ENCODE measurements at regions not wholly inside any gene's neighbourhood (a gene's known extent, or its start where the extent isn't known, plus 50 kb on each side); places are given as distances from the start of the nearest gene placed in this dataset.

DNA sequence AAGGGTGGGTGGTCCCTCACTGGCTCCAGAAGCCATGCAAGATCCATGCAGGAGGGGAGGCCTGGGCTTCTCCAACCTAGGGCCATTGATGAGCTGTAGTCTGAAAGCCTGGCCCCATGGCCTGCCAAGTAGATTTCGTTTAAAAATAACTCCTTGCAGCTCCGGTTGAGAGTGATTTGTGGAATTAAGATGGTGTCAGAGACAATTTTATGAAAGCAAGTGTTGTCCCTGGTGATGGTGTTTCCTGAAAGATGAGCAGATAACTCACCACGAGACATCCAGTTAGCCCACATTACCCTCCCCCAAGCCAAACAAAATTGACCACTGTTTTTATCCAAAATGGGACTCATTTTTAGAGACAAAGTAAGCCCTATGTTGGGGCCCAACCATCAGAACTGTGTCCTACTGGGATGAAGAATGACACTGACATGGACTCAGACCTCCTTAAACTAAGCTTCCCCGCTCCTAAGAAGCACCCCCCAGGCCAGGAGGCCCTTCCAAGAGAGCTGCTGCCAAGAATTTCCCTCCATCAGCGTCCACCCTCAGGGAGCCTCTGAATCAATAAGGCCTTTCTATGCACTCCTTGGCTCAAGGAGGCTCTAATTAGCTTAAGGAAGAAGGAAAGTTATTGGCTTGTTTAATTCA is 174.2 kb upstream of the NCAM1 start:
- no peak for DNase-seq
- ChIA-PET POLR2A (no interaction called here), CTCF (no interaction called here)
- no peaks in the 10 kb centered on the region for H3K4me1 Mint-ChIP-seq
- no peak overlapping the region for H3K27ac Mint-ChIP-seq
- H3K4me3 Mint-ChIP-seq = no peak overlapping the region
- H3K27me3 Mint-ChIP-seq = peaks cover 6% of the 10 kb centered on the region
- ATAC-seq (ENCODE audit: low read depth) = no peak
- intact Hi-C loops (cut with micrococcal nuclease) = no loop called here
- H3K36me3 Mint-ChIP-seq (ENCODE audit: low read depth) = no peaks in the 10 kb centered on the region
- TF ChIP-seq, protein P1, sequence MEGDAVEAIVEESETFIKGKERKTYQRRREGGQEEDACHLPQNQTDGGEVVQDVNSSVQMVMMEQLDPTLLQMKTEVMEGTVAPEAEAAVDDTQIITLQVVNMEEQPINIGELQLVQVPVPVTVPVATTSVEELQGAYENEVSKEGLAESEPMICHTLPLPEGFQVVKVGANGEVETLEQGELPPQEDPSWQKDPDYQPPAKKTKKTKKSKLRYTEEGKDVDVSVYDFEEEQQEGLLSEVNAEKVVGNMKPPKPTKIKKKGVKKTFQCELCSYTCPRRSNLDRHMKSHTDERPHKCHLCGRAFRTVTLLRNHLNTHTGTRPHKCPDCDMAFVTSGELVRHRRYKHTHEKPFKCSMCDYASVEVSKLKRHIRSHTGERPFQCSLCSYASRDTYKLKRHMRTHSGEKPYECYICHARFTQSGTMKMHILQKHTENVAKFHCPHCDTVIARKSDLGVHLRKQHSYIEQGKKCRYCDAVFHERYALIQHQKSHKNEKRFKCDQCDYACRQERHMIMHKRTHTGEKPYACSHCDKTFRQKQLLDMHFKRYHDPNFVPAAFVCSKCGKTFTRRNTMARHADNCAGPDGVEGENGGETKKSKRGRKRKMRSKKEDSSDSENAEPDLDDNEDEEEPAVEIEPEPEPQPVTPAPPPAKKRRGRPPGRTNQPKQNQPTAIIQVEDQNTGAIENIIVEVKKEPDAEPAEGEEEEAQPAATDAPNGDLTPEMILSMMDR (IDR thresholded peaks at IDR 0.05) = no peak
- H3K9me3 Mint-ChIP-seq = no peaks in the 10 kb centered on the region

DNA sequence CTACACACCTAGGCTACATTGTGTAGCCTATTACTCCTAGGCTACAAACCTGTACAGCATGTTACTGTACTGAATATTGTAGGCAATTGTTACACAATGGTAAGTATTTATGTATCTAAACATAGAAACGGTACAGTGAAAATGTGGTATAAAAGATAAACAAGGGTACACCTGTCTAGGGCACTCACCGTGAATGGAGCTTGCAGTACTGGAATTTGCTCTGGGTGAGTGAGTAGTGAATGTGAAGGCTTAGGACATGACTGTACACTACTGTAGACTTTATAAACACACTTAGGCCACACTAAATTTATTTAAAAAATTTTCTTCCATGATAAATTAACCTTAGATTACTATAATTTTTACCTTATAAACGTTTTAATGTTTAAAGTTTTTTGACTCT is 171.7 kb upstream of the NCAM1 start:
- Mint-ChIP-seq H3K36me3 (ENCODE audit: low read depth) (no peaks in the 10 kb centered on the region), H3K27me3 (peaks cover 6% of the 10 kb centered on the region), H3K9me3 (no peaks in the 10 kb centered on the region), H3K4me1 (no peaks in the 10 kb centered on the region), H3K4me3 (no peak overlapping the region), H3K27ac (no peak overlapping the region)
- DNase-seq = no peak
- CTCF ChIA-PET = no interaction called here
- TF ChIP-seq, protein P1 (IDR thresholded peaks at IDR 0.05) = no peak
- POLR2A ChIA-PET = no interaction called here
- ATAC-seq (ENCODE audit: low read depth) = no peak
- intact Hi-C loops (cut with micrococcal nuclease) = no loop called here

DNA sequence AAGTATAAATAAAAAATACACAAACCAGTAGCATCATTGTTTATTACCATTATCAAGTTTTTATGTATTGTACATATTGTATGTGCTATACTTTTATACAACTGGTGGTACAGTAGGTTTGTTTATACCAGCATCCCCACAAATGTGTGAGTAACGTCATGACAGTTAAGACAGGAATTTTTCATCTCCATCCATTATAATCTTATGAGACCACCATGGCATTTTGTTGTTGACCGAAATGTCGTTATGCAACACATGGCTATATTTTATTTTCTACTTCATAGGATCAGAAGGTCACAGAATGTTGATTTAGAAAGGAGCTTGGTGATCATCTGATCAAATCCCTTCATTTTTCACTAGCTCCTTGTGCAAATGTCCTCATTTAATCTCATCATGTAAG is 170.9 kb upstream of the NCAM1 start:
- Mint-ChIP-seq H3K36me3 (ENCODE audit: low read depth) (no peaks in the 10 kb centered on the region), H3K4me1 (no peaks in the 10 kb centered on the region), H3K27me3 (peaks cover 5% of the 10 kb centered on the region), H3K27ac (no peak overlapping the region), H3K4me3 (no peak overlapping the region), H3K9me3 (no peaks in the 10 kb centered on the region)
- no peak for ATAC-seq (ENCODE audit: low read depth)
- DNase-seq = no peak
- intact Hi-C loops (cut with micrococcal nuclease) = no loop called here
- CTCF ChIA-PET = no interaction called here
- POLR2A ChIA-PET = no interaction called here
- TF ChIP-seq, protein P1 (IDR thresholded peaks at IDR 0.05) = no peak

DNA sequence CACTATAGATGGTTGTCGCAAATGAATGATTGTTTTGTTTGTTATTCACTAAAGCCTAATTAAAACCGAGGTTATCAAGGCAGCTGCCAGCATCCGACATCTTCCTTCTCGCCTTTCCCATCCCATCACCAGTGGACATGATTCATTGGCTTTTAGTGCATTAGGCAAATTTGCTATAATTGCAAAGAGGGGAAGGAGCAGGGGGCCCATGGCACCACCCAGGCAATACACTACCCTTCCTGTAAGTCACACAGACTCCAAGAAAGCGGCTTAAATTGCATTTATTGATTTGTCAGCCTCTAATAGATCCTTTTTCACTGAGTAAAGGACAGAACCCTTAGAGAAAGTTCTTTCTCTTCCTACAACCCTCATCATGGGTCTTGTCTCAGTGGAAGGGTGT is 169.2 kb upstream of the NCAM1 start:
- no peaks in the 10 kb centered on the region for H3K4me1 Mint-ChIP-seq
- ATAC-seq (ENCODE audit: low read depth) (no peak), DNase-seq (no peak)
- no peak overlapping the region for H3K27ac Mint-ChIP-seq
- ChIA-PET POLR2A (no interaction called here), CTCF (no interaction called here)
- H3K4me3 Mint-ChIP-seq = no peak overlapping the region
- TF ChIP-seq, protein P1 (IDR thresholded peaks at IDR 0.05) = no peak
- H3K9me3 Mint-ChIP-seq = no peaks in the 10 kb centered on the region
- H3K27me3 Mint-ChIP-seq = peaks cover 5% of the 10 kb centered on the region
- no peaks in the 10 kb centered on the region for H3K36me3 Mint-ChIP-seq (ENCODE audit: low read depth)
- intact Hi-C loops (cut with micrococcal nuclease) = no loop called here

DNA sequence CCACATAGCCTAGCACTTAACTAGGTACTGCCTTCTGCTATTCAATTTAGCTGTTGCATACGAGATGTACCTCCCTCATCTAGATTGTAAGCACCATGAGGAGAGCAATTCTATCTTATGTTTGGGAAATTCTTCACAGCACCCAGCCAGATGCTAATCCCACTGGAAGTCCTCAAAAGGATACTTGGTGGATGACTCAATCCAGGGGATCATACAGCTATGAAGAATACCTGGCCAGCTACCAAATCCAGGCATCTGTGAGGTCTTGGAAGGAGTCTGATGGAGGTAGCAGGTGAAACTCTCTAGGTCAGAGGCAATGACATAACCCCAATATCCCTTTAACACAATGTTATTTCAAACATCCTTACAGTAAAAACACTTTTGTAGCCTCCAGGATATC is 167.8 kb upstream of the NCAM1 start:
- intact Hi-C loops (cut with micrococcal nuclease) = no loop called here
- no peak overlapping the region for H3K27ac Mint-ChIP-seq
- CTCF ChIA-PET = no interaction called here
- TF ChIP-seq, protein P1 (IDR thresholded peaks at IDR 0.05) = no peak
- POLR2A ChIA-PET = no interaction called here
- no peak for DNase-seq
- H3K27me3 Mint-ChIP-seq = peaks cover under 1% of the 10 kb centered on the region
- H3K4me3 Mint-ChIP-seq = no peak overlapping the region
- H3K4me1 Mint-ChIP-seq = no peaks in the 10 kb centered on the region
- H3K9me3 Mint-ChIP-seq = no peaks in the 10 kb centered on the region
- no peaks in the 10 kb centered on the region for H3K36me3 Mint-ChIP-seq (ENCODE audit: low read depth)
- no peak for ATAC-seq (ENCODE audit: low read depth)

Measured in activated B cell treated with CpG ODN at 0.5 μM for 24 hours (primary cell).